GM12891 (cell line): ENCODE measurements at regions not wholly inside any gene's neighbourhood (a gene's known extent, or its start where the extent isn't known, plus 50 kb on each side); places are given as distances from the start of the nearest gene placed in this dataset.

Experiments used
- POLR2A ChIP-seq: IDR thresholded peaks from 2 replicates; pipeline ENCODE4 v1.6.1; 2011; ENCODE audit warnings: low read depth, low read length, control low read depth
- POLR2AphosphoS5 ChIP-seq: IDR thresholded peaks from 2 replicates; pipeline ENCODE4 v1.6.1; 2011; ENCODE audit warnings: low read depth, low read length, control low read depth
- SPI1 ChIP-seq: IDR thresholded peaks from 2 replicates; pipeline ENCODE4 v1.6.1; 2011; ENCODE audit warnings: low read depth, low read length, control low read depth
- TAF1 ChIP-seq: IDR thresholded peaks from 2 replicates; pipeline ENCODE4 v1.6.1; 2011; ENCODE audit warnings: low read depth, low read length, control low read depth

DNA sequence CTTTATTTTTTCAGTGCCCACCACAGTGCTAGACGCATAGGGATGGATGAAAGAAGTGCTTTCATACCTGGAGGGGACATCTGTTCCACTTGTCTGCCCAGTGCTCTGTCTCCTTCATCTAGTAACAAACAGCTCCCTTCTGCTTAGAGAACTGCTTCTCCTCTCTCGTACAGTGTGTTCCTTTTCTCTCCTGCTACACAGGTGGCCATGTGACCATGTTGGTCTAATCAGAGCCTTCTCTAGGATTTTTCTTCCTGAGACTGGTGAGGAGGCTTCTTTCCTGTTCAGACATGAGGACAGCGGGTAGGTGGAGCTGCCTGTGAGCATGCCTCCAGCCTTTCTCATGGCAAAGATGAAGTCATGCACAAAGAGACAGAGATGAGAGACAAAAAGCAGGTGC is 182.7 kb downstream of the TMEM132E start:
- TF ChIP-seq POLR2A = no peak
- TF ChIP-seq POLR2AphosphoS5 = no peak
- no peak for TF ChIP-seq TAF1
- no peak for TF ChIP-seq SPI1
